HG03039 (cell line): ENCODE measurements at regions not wholly inside any gene's neighbourhood (a gene's known extent, or its start where the extent isn't known, plus 50 kb on each side); places are given as distances from the start of the nearest gene placed in this dataset.

Experiments
- ATAC-seq: cut with Tn5 transposase; IDR thresholded peaks from one replicate; pipeline ENCODE4 v1.9.1; 2021; ENCODE audit warnings: mild to moderate bottlenecking, moderate library complexity; ENCODE audit not compliant: unreplicated experiment

GRCh38 chr11:128116447-128116846 is 470.9 kb downstream of the ETS1 start:
- ATAC-seq = no peak

GRCh38 chr11:128105950-128106349 is 481.4 kb downstream of the ETS1 start:
- ATAC-seq = no peak

GRCh38 chr11:128105511-128105910 is 481.8 kb downstream of the ETS1 start:
- ATAC-seq = no peak

GRCh38 chr11:128103278-128103873 is 484.0 kb downstream of the ETS1 start:
- no peak for ATAC-seq

GRCh38 chr11:128098781-128099180 is 488.6 kb downstream of the ETS1 start:
- ATAC-seq = no peak

GRCh38 chr11:128095466-128095981 is 491.8 kb downstream of the ETS1 start:
- no peak for ATAC-seq

GRCh38 chr11:128093689-128094088 is 493.7 kb downstream of the ETS1 start:
- ATAC-seq = no peak

GRCh38 chr11:128089962-128090361 is 497.4 kb downstream of the ETS1 start:
- ATAC-seq = no peak

GRCh38 chr11:128086794-128087193 is 500.6 kb downstream of the ETS1 start:
- ATAC-seq = no peak

- no peak for ATAC-seq
Measured at GRCh38 chr11:128085276-128085675, 502.1 kb downstream of the ETS1 start.

- no peak for ATAC-seq
Measured at GRCh38 chr11:128082574-128082973, 504.8 kb downstream of the ETS1 start.

- no peak for ATAC-seq
Measured at GRCh38 chr11:128069665-128070064, 517.7 kb downstream of the ETS1 start.

GRCh38 chr11:128067780-128068179 is 519.6 kb downstream of the ETS1 start:
- no peak for ATAC-seq

- no peak for ATAC-seq
Measured at GRCh38 chr11:128066399-128066798, 521.0 kb downstream of the ETS1 start.

- ATAC-seq = no peak
Measured at GRCh38 chr11:128061281-128061871, 526.0 kb downstream of the ETS1 start.

- ATAC-seq = no peak
Measured at GRCh38 chr11:128058580-128059208, 528.7 kb downstream of the ETS1 start.

GRCh38 chr11:128057786-128058395 is 529.5 kb downstream of the ETS1 start:
- ATAC-seq = no peak

GRCh38 chr11:128055576-128056217 is 531.7 kb downstream of the ETS1 start:
- ATAC-seq = no peak

- peak; percentile 61 for ATAC-seq
Measured at GRCh38 chr11:128053981-128054931, 533.1 kb downstream of the ETS1 start.
